ENCODE measurements at regions not wholly inside any gene's neighbourhood (a gene's known extent, or its start where the extent isn't known, plus 50 kb on each side); places are given as distances from the start of the nearest gene placed in this dataset.

DNA sequence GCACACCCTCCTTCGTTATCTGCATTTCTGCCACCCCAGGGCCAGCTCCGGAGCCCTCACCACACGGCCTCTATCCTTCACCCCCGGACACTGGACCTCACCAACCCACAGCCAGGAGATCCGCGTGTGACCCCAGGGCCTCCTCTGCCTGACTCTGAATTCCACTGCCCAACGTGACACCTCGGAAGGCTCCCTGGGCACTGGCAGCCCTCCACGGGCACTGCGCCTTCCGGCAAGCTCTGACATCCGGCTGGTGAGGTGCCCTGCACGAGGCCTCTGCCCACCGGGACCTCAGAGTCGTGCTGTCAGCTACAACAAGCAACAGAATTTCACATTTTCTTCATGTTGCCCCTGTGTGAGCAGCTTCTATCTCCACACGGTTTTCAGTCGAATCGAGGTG is 148.3 kb downstream of the CRYBB2 start:
- DNase-seq = no peak

DNA sequence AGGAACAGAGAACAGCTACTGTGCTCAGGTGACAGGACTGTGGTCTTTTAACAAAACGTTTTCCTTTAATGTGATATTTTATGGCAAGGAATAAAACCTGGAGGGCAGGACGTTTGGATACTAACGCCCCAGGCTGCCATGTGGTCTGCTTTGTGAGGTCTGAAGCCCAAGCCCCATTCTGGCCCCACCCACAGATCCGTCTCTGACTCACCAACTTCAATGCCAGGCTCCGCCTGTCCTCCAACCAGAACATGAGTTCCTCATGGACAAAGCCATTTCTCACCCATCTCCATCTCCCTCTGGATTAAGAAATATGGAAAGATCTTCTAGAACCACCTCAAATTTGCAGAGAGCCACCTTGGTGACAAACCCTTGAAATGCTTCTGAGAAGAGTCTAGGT is 148.8 kb downstream of the CRYBB2 start:
- no peak for DNase-seq

DNA sequence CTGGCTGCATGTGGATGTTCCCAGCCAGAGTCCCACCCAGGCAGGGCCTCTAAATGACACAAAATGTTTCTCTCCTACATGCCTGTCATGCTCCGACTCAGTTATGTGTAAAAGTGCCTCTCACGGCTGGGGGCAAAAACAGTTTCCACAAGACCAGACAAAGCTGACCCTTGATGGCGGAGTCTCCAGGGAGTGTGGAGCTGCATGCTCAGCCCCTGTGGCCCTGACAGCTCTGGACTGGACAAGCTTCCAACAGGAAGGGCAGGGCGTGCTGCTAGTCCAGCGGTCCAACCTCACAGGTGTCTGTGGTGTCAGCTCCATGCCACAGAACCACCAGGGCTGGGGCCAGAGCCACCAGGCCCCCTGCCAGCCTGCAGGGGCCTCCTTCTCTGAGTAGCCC is 149.6 kb downstream of the CRYBB2 start:
- DNase-seq = no peak

DNA sequence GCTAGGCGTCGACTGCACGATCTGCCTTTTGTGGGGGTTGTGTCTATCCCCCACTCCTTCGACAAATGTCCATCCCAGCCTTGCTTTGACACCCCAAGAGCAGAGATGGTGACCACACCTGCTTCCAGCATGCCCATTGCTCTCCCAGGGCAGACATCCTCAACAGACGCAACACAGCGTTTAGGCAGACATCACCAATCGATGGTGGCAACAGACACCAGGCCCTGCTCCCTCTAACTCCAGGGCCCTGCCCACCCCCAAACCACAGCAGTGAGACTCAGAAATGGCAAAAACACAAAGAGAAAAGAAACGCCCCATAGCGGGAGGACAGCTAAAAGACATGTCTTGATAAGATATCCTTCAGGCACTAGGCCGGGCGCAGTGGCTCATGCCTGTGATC is 150.9 kb downstream of the CRYBB2 start:
- DNase-seq = no peak

DNA sequence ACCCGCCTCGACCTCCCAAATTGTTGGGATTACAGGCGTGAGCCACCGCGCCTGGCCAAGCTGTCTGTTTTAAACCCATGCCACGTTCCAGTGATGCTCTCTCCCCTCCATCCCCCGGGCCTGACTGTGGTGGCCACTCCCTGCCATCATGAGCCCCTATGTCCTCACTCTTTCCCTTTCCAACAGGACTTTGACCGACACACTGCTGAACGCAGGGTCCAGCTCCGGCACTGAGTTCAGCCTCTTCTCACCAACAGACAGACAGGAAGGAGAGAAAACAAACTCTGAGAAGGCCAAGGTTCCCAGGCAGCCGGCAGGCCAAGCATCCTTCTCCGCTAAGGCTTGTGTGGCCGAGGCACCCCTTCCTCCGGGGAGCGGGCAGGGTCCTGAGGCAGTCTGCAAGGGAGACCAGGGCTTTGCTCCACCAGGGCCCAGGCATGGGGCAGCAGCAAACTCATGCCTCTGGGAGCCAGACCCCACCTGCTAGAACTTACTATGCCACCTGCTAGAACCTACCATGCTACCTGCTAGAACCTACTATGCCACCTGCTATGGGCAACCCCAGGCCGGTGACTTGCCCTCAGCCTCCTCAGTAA is 152.7 kb downstream of the CRYBB2 start:
- no peak for DNase-seq

DNA sequence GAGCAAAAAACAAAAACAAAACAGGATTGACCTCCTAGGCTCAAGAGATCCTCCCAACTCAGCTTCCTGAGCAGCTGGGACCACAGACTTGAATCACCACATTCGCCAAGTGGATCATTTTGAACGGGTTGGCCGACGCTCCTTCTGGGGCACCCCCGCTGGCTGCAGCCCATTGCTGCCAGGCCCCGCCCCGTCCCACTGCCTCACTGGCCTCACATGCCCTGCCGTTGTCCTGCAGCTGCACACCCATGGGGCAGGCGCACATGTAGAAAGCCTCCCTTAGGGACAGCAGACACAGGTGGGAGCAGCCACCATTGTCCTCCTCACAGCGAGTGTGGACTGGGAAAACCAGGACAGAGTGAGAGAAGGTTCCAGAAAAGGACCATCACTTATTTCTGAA is 154.5 kb downstream of the CRYBB2 start:
- DNase-seq = no peak

DNA sequence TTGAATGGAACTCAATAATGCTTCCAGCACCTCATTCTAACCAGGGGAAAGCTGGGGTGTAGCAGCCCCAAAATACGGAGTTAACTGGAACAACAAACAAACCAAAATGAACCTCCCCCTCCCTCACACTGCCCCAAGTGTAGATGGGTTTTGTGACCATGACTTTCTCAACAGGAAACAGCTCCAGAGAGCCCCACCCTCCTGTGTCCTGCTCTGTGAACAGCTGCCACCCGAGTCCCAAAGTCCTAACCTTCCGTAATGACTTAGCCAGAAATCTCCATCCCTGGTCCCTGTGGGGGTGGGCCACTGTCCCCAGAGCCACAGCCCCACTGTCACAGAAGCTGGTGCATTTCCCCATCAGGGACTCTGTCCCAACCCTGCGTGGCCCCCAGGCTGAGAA is 155.4 kb downstream of the CRYBB2 start:
- no peak for DNase-seq

DNA sequence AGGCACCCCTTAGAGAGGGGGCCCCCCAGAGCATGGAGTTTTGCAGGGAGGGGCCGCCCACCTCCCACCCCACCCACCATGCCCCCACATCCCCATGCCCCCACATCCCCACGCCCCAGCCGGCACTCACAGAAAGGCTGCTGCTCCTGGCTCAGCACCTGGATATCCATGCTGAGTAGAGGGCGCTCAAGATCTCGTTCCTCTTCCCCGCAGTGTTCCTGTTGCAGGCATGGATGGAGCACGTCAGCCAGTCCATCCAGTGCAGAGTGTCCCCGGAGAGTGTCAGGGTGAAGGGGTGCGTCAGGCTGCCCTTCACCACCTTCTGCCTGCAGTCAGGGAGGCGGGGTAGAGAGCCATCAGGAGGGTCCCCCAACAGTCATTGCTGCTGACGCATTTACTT is 156.2 kb downstream of the CRYBB2 start:
- DNase-seq = no peak

DNA sequence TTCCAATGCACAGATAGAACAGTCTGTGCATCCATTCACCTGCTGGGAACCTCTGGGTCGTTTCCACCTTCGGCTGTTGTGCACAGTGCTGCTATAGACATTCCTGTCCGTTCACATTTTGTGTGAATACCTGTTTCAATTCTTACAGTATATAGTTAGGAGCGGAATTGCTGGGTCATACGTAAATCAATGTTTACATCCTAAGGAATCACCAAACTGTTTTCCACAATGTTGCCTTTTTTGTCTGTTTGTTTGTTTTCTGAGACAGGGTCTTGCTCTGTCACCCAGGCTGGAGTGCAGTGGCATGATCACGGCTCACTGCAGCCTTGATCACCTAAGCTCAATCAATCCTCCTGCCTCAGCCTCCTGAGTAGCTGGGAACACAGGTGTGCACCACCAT is 158.3 kb downstream of the CRYBB2 start:
- DNase-seq = no peak

DNA sequence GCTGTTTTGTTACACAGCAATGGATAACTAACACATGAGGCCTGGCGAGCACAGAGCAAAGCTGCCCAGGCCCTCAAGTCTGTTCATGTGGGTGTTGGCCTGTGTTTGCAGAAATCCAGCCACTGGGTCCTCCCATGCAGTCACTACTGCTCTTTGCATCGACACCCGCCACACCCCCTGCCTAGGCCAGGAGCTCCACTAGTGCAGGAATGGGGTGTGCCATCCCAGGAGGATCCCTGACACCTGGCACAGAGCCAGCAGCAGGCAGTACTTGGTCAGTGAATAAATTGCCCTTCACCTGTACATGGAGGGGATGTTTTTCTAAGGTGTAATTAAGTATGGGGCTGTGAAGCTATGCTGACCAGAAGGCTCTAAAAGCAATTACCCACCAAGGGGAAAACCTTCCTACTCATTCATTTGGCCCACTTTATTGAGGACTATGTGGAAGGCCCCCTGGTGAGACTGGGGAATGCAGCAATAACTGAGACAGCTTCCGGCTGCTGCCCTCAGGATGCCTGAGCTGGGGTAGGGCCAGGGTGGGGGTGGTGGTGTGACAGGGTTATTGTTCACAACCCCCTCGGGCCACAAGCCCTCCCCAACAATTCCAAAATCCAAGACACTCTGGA is 160.8 kb downstream of the CRYBB2 start:
- no peak for DNase-seq

DNA sequence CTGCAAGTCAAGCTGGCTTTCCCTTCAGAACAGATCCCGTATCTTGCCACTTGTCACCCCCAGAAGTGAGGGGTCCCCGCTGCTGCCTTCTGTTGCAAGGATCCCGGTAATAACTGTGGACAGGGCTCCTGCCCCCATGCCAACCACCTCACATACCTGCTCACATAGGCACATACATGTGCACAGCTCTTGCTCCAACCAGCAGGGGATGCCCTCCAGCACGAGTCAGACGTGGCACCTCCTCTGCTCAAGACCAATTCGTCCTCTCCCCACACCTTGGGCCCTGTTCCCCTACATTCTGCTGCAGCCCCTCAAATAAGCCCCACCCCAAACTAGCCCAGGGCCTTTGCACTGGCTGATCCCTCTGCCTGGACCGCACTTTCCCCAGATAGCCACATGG is 163.3 kb downstream of the CRYBB2 start:
- no peak for DNase-seq

DNA sequence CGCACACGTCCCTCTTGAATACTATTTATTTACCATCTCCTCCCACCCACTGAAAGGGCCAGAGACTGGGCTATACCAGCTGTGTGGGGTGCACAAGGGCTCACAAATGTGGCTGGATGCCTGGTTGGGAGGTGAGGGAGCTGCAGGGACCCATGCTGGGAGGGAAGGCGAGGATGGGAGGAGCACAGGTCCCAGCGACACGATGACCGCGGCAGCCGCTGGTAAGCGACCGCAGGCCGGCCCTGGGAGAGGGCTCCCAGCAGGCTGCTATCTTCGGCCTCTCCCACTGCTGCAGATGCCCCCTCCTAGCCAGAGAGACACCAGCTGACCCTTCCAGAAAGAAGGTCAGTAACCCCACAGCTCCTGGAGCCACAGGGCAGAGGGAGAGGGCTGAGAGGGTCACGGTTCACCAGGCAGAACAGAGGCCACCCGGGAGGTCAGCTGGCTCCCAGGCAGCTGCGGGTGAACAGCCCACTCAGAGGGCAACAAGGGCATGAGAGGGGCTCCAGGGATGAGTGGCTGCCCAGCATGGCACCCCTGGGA is 163.9 kb downstream of the CRYBB2 start:
- no peak for DNase-seq

DNA sequence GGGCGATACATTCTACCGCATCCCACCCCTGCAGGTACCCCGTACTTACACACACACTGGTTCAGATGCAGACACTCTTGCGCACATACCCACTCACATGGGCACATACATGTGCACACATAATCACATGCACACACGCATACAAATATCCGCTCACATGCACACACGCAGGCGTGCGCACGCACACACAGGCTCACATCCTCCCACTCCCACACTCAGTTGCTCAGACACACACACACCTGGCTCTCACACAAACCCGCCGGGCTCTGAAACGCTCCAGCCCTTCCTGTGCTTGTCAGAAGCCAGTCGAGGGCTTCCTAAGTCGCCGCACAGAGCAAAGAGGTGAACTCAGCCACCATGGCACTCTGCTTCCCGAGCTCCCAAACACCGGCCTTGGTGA is 164.5 kb downstream of the CRYBB2 start:
- DNase-seq = no peak

DNA sequence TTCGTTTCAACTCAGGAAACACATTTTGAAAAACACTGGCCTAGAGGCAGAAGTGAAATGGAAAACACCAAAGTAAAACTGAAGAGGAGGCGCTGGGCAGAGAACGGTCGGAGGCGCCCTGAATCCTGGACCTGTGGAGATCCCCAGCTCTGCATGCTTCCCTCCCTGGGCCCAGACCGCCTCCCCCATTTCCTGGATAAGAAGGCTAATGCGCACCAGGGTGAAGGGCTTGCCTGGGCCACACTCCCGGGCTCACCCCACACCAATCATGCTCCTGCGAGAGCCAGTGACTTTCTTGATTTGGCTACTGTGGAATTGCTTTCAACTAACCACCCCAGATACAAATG is 167.1 kb downstream of the CRYBB2 start:
- DNase-seq = no peak

DNA sequence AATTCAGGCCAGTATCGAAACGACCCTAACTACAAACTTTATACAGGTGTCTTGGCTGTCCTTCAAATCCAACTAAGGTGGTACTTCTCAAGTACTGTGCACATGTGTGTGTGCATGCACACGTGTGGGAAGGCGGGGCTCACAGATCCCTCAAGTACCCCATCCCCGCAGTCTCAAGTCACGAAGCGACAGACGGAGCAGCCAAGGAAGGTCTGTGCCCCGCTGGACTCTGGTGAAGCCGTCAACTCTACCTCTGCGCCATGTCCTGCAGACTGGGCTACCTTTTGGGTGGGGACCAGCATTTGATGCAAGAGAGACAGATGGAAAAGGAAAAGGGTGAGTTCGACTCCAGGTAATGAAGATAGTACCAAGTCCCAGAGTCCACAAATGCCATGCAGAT is 169.0 kb downstream of the CRYBB2 start:
- DNase-seq = no peak

DNA sequence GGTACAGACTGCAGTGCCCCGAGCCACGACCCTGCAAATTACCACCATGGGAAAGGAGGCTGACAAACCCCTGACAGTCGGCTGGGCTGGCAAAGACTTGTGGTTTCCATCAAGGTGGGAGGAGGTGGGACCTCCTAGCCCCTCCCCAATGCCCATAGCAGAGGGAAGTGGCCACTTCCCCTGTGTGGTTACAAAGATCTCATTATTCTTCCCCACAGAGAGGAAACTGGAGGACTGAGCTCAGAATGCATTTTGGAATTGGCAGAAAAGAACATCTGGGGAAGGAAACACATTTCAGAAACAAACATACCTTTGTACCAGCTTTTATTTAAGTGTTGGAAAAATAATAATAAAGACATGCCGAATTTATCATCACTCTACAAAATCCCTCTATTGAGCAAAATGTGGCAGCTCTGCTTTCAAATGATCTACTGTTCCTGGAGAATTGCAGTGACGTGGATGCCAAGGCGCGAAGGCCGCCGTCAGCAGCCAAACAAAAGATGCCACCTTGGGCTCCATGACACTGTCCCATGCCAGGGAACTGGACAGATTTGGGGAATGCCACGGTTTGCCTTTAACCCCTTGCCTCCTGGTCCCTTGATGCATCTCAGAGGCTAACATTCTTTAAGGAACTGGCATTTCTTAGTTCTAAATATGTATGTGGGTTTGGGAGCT is 169.6 kb downstream of the CRYBB2 start:
- DNase-seq = no peak

DNA sequence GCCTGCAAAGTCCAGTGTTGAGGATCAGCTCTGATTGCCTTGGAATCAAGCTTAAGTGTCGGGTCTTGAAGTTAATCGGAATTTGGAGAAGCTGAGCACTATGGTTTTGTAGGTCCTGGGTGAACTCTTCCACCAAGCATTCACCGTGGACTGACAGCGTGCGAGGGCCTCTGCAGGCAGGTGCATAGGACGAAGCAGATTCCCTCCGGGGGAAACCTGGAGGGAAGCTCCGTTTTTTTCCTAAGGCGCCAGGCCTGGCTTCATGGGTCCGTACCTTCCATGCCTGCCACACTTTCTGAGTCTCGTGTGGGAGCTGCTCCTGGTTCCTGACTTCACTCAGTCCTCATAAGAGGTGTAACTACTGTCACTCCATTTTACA is 170.1 kb downstream of the CRYBB2 start:
- DNase-seq = no peak

DNA sequence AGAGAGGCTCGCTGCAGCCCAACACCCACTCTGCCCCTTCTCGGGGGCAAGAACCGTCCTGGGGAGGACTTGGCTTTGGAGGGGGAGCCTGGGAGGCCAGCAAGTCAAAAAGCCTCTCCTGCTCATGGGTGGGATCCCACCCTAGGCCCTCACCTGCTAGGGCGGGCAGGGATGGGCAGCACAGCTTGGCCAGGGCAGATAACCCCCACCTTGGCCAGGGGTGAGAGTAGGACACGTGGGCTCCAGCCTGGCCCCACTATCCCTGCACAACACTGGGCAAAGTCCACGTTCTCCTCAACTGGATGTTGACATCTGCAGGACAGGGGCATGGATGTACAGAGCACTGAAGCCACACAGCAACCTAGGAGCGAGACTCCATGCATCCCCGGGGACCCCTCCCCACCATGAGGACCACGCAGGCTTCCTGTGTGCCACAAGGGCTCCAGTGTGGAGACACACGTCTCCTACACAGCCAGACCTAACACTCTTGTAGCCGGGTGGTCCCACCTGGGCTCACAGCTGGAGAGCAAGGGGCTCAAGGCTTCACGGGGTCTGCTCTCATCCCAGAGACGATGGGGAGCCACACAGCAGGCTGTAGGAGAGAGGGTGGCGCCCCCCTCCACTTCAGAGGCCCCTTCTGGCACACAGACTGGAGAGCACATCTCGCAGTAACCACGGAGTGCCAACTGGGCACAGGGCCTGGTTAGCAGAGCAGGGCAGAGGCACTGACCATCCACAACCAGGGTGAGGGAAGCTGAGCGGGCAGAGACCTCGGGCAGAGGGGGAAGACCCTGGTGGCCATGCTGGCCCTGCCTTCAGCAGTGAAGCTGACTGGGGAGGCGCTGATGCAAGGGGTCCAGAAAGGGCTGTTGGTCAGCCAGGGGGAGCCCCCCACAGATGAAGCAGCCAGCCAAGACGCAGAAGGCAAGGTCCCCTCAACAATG is 171.1 kb downstream of the CRYBB2 start:
- no peak for DNase-seq

DNA sequence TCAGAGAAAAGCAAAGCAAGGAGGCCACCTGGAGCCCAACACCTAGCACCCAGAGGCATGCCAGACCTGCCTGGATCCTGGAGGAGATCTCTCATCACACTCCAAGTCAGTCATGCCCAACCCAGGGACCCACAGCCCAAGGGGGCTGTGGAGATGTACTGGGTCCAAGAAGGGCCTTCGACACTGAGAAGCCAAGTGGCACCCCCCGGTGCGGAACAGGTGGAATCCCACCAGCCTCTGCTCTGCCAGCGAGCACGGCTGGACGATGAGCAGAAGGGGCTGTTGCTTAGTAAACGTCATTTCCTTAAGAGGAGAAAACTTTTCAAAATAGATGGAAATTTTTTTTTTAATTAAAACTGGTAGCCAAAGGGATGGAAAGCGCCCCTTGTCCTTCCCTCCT is 171.9 kb upstream of the GRK3 start:
- no peak for DNase-seq

DNA sequence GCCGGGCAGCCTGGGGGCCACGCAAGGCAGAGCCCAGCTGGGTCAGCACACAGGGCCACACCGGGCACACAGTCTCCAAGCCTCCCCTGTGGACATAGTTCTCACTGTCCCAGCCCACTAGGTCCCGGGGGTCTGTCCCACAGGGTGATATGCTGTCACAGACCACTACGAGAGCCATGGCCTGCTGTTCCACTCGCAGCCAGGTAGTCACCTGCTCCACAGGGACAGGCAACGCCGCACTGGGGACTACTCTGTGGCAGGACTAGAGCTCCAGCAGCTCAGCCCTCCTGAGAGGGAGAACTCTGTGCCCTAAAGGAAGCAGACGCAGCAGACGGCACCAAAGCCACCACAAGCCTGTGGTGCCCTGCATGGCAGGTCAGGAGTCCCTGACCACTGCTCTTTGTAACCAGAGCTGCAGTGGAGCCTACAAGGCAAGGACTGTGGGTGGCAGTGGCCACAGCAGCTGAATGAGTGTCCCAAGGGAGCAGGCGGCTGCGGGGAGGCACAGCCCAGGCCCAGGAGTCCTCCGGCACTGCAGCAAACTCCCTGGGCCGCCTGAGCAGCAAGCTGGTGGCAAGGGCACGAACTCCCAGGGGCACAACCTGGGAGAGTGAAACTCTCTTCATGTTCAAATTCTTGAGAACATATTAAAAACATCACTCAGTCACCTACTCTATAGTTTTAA is 171.2 kb upstream of the GRK3 start:
- DNase-seq = no peak

DNA sequence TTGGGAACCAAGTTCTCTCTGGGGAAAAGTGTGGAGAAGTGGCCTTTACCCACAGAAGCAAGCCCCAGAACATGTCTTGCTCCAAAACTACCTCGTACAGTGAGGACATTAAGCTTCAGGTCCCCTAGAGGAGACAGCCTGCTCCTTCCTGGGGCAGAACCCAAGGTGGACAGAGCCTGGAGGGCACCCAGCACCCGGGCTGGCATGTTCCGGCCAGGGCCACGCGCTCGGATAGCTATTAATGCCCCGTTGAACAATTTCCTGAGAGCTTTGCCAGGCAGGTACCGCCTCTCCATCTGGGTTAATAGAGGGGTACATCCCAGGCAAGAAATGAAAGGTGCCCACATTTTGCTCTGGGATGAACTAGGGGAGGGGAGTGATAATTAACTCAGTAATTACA is 169.0 kb upstream of the GRK3 start:
- no peak for DNase-seq

DNA sequence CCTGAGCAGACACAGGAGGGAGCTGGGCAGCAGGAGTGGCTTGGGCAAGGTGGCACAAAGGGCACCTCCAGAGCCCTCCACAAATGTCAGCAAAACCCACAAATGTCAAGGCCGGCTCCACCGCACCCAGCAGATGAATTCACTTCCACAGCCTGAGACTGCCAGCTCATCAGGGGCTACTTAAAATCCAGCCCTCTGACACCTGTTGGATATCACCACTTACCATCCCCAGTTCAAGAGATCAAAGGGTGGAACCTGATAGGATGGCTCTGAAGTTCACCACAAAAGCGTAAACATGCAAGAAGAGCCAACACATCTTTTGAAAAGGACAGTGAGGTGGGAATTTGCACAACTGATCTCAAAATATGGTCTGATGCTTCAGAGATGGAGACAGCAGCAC is 168.6 kb upstream of the GRK3 start:
- no peak for DNase-seq
